GM03348 (cell line): ENCODE measurements at regions not wholly inside any gene's neighbourhood (a gene's known extent, or its start where the extent isn't known, plus 50 kb on each side); places are given as distances from the start of the nearest gene placed in this dataset.

Source experiments
- DNase-seq: peaks from one replicate; pipeline ENCODE4 v3.0.0; 2012; ENCODE audit warnings: low spot score

GRCh38 chr6:4405621-4406212 lies 270.3 kb upstream of the ECI2 start:
- no peak for DNase-seq

GRCh38 chr6:4404415-4404814 lies 269.0 kb upstream of the ECI2 start:
- no peak for DNase-seq

DNA sequence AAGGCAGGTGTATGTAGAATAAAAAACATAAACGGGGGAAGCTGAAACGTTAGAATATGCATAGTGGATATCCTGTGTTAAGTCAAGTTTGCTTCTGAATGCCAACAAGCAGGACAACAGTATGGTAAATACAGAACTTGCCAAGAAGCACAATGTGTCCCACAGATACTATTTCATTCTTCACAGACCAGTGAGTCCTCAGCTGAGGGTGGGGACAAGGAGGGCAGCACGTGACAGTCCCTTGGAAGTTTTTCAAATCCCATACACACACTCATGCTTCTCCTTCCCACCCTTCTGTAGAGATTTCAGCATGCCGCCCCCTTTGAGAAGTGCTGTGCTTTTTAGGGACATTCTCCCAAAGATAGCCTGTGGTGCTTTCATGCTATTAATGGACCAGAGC lies 268.5 kb upstream of the ECI2 start:
- no peak for DNase-seq

- DNase-seq, result no peak
Measured at GRCh38 chr6:4403023-4403752, 267.8 kb upstream of the ECI2 start.

GRCh38 chr6:4402477-4402976 lies 267.2 kb upstream of the ECI2 start:
- DNase-seq, result peak; percentile 88

DNA sequence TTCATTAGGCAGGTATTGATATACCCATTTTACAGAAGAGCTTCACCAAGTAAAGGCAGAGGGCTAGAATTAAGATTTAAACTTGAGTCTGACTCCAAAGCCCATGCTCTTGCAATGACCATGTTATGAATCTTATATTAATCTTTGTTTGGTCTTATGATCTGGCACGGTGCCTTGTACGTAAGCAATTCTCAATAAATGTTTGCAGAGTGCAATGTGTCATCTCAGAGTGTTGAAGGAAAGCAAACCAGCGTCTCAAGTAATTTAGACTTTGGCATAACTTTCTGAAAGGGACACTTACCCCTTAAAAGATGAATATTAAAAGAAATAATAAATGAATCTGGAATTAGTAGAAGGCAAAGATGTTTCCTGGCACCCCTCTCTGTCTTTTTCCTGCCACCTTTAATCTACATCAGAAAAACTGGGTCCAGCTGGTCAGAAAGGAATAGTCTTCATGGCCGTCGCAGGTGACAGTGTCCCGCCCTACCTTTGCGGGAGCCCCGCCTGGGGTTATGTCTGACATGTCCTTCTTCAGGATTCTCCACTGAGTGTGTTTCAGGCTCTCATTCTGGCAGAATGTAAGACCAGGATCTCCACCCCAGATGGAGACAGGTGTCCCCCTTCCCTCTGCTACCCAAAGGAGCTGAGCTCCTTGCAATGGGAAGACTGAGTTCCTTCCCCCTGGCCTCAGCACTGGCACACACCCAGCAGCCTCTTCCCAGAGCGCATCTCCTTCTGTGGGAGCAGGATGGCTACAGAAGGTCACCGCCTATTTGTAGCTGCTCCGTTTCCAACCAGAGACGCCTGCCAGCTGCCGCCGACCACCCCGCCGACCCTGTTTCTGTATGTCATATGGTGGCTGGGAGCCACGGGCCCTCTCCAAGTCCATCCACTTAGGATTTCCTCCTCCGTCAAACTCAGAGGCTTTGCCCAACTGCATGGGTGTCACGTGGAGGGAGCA lies 266.3 kb upstream of the ECI2 start:
- DNase-seq, result no peak

- DNase-seq, result no peak
Measured at GRCh38 chr6:4399656-4400055, 264.3 kb upstream of the ECI2 start.

DNA sequence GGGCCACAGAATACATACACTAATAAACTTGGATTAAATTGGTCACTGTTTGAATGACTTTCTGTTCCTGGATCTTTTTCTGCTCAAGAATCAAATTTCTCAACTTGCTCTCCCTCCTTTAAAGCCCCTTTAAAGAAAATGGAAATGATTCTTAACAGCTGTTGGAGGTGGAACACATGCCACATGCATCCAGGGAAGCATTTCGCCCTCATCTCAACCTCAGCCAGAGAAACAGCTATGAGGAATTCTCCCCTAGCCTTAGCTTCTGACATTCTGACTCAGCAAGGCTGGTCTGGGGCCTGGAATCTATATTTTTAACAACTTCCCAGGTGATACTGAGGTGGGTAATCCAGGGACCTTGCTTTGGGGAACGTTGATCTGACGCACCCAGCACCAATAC lies 263.4 kb upstream of the ECI2 start:
- peak; percentile 35 for DNase-seq

DNA sequence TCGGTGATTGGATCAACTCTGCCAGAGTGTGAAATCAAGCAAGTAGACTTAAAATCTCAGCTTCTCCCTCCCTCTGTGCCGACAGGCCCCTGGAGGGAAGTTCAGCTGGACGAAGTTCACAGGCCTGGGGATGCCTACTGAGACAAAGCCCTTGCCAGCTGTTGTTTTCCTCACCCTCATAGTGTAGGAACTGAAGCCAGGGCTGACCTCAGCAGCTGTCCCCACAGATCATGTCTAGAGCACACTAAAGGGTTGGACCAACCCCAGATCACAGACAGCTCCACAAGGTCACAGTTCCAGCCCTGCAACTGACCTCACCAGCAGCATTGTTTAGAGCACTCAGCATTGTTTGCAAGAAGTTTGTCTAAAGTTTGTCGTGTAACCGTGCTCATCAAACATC lies 261.9 kb upstream of the ECI2 start:
- no peak for DNase-seq

DNA sequence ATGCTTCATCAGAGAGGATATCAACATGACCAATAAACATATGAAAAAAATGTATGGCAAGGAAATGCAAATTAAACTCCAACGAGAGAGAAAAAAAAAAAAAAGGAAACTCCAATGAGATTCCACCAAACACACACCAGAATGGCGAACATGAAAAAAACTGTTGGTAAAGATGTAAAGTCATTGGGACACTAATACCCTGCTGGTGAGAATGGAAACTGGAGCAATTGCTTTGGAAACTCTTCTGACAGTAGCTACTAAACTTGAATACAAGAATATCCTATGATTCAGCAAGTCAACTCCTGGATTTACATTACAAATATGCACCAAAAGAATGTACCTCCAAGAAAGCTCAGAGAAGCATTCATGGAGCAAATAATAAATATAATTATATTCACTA lies 260.7 kb upstream of the ECI2 start:
- no peak for DNase-seq

DNA sequence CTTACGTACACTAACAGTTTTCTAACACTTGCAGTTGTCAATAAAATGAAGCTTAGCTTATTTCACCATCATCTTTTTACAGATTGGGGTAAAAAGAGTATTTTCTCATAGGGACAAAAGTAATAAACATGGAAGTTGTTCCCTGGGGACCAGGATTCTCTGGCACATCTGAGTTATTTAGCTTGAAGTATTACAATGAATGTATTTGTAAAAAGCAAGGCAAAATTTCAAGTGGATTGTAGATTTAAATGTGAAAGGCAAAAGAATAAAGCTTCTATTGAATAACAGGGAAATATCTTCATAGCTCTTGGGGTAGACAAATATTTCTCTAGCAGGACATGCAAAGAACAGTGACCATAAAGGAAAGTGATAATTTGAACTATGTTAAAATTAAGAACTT lies 260.0 kb upstream of the ECI2 start:
- no peak for DNase-seq

DNA sequence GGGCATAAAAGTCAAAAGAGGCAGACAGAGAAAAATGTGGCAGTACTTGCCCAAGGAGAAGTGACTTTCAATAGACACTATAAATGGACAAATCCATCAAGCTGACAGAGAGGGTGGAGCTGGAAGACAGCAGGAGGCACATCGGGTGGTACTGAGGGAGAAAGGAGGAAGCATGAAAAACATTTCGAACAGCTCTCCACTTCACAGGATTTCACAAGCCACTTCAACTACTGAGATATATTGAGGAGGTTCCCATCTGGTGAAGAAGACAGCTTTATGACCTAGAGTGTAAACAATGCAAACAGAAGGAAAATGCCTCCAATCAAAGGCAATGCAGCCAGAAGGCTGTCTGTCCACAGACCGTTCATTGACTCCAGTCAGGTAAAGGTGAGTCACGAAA lies 259.4 kb upstream of the ECI2 start:
- DNase-seq, result no peak

DNA sequence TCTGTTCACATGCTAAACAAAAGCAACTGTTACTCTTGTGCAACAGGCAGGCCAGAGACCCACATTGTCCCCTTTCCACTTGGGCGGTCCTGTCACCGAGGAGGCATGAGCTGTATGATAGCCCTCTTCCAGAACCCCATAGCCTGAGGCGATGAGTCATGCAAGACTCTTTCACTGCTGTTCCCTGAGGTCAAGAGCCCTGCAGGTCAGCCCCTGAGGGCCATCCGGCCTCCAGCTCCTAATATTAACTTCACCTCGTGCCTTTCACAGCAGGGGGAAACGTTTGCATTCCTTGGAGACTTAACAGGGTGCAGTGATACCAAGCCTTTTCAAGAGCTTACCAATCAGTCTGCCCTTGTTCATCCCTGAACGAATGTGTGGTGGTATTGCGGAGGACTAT lies 253.3 kb upstream of the ECI2 start:
- DNase-seq, result no peak

GRCh38 chr6:4384656-4385055 lies 249.3 kb upstream of the ECI2 start:
- DNase-seq, result no peak

DNA sequence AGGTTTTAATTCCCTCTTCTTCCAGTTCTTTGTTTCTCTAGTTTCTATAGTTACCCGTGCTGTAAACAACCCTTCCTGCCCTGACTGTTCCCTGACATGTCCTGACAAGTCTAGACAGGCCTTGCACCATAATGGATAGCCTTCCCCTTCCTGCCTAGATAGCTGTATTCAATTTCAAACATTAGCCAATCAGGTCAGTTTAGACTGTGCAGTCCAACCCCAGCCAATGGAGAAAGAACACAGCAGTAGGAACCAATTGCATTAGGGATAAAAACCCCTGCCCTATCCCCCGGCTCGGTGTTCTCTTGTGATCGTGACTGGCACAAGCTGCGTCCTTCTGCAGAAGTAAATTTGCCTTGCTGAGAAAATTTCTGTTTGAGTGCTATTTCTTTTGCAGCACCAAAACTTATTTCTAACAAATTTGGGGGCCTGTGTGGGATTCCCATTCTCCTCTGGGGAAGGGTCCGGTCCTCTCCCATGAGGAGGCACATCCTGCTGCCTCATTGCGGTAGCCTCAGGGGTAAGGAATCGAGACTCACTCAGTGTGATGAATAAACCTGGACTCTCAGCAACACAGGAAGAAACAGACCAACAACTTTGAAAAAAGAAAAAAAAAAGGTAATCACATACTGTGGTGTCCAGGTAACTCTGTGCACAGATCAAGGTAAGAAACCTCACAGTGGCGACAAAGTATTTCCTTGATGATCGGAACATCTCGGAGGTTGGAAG lies 248.7 kb upstream of the ECI2 start:
- DNase-seq, result no peak

GRCh38 chr6:4382362-4382853 lies 247.0 kb upstream of the ECI2 start:
- no peak for DNase-seq

GRCh38 chr6:4381381-4381780 lies 246.0 kb upstream of the ECI2 start:
- no peak for DNase-seq

GRCh38 chr6:4380881-4381281 lies 245.5 kb upstream of the ECI2 start:
- DNase-seq, result no peak

DNA sequence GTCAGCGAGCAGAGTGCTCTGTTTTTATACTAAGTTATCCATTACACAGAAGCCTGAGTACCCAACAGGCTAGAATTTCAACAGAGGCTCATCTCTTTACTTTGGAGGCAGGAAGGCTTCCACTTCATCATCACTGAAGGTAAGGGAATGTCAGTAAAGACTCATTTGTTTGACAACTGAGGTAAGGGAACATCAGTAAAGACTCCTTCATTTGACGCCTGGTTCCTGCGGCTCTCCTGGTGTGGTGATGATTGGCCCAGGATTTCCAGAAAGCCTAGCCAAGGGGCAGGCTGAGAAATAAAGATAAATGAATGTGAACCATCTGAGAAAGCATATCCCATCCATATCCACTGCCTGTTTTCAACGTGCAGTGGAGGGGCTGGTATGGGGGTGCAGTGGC lies 244.6 kb upstream of the ECI2 start:
- DNase-seq, result no peak

- no peak for DNase-seq
Measured at GRCh38 chr6:4378319-4378996, 243.1 kb upstream of the ECI2 start.

GRCh38 chr6:4377603-4378002 lies 242.2 kb upstream of the ECI2 start:
- no peak for DNase-seq
